ENCODE measurements at regions not wholly inside any gene's neighbourhood (a gene's known extent, or its start where the extent isn't known, plus 50 kb on each side); places are given as distances from the start of the nearest gene placed in this dataset.

- H3K36me3 ChIP-seq (replicated peaks in 1 of 2; ENCODE audit: control insufficient read depth in 2 of 2, insufficient read depth in 2 of 2, low read length in 2 of 2), result no peaks in the 10 kb centered on the region
- H2AFZ ChIP-seq (ENCODE audit: low read length), result no peak overlapping the region
- H2BK120ac ChIP-seq (ENCODE audit: low read depth, low read length), result no peak overlapping the region
- H2BK15ac ChIP-seq (ENCODE audit: low read length), result no peak overlapping the region
- H2BK12ac ChIP-seq (ENCODE audit: low read length), result no peak overlapping the region
- H3K27me3 ChIP-seq (ENCODE audit: control insufficient read depth in 3 of 3, insufficient read depth in 3 of 3, low read depth in 1 of 3, low read length in 3 of 3), result no peaks in the 10 kb centered on the region
- H3K4me1 ChIP-seq (ENCODE audit: control insufficient read depth in 2 of 2, insufficient read depth in 1 of 2, low read depth in 1 of 2, low read length in 2 of 2), result no peaks in the 10 kb centered on the region
- H2BK5ac ChIP-seq (ENCODE audit: low read length), result no peak overlapping the region
- no peak overlapping the region for H3K4ac ChIP-seq (ENCODE audit: low read length)
- H4K8ac ChIP-seq (ENCODE audit: low read depth, low read length), result no peak overlapping the region
- H3K79me1 ChIP-seq (ENCODE audit: low read depth, low read length), result no peaks in the 10 kb centered on the region
- no peak for DNase-seq (ENCODE audit: low spot score)
- H3K4me3 ChIP-seq (ENCODE audit: low read length in 2 of 2), result no peak overlapping the region
- no peak overlapping the region for H3K14ac ChIP-seq (ENCODE audit: low read length)
- no peaks in the 10 kb centered on the region for H3K9me3 ChIP-seq (replicated peaks in 1 of 2; ENCODE audit: control insufficient read depth in 2 of 2, insufficient read depth in 1 of 2, low read depth in 1 of 2, low read length in 2 of 2)
- no peak overlapping the region for H3K18ac ChIP-seq (ENCODE audit: low read length)
- H3K4me2 ChIP-seq (ENCODE audit: insufficient read depth, low read length, poor library complexity, severe bottlenecking), result no peak overlapping the region
- H2AK5ac ChIP-seq (ENCODE audit: low read depth, low read length), result no peak overlapping the region
- no peak overlapping the region for H3K23ac ChIP-seq (ENCODE audit: low read depth, low read length, poor library complexity)
- H4K91ac ChIP-seq (ENCODE audit: low read depth, low read length, poor library complexity), result no peak overlapping the region
- H3K9ac ChIP-seq (ENCODE audit: low read depth, low read length, poor library complexity), result no peak overlapping the region
- no peak overlapping the region for H3K27ac ChIP-seq (replicated peaks; ENCODE audit: low read length)
These were observed 128.5 kb downstream of the PRDM9 start for GRCh38 chr5:23635938-23636337.

GRCh38 chr5:23639326-23639725 lies 131.9 kb downstream of the PRDM9 start:
- no peaks in the 10 kb centered on the region for H3K9me3 ChIP-seq (replicated peaks in 1 of 2; ENCODE audit: control insufficient read depth in 2 of 2, insufficient read depth in 1 of 2, low read depth in 1 of 2, low read length in 2 of 2)
- H2AFZ ChIP-seq (ENCODE audit: low read length), result no peak overlapping the region
- no peaks in the 10 kb centered on the region for H3K79me1 ChIP-seq (ENCODE audit: low read depth, low read length)
- no peak overlapping the region for H3K23ac ChIP-seq (ENCODE audit: low read depth, low read length, poor library complexity)
- no peaks in the 10 kb centered on the region for H3K27me3 ChIP-seq (ENCODE audit: control insufficient read depth in 3 of 3, insufficient read depth in 3 of 3, low read depth in 1 of 3, low read length in 3 of 3)
- no peak overlapping the region for H3K4me3 ChIP-seq (ENCODE audit: low read length in 2 of 2)
- H3K27ac ChIP-seq (replicated peaks; ENCODE audit: low read length), result no peak overlapping the region
- no peaks in the 10 kb centered on the region for H3K4me1 ChIP-seq (ENCODE audit: control insufficient read depth in 2 of 2, insufficient read depth in 1 of 2, low read depth in 1 of 2, low read length in 2 of 2)
- H2AK5ac ChIP-seq (ENCODE audit: low read depth, low read length), result no peak overlapping the region
- no peaks in the 10 kb centered on the region for H3K36me3 ChIP-seq (replicated peaks in 1 of 2; ENCODE audit: control insufficient read depth in 2 of 2, insufficient read depth in 2 of 2, low read length in 2 of 2)
- DNase-seq (ENCODE audit: low spot score), result no peak
- no peak overlapping the region for H3K14ac ChIP-seq (ENCODE audit: low read length)
- no CpG with 5 or more reads among the region's 1 CpG for WGBS, 2 donors (ENCODE audit: extremely low coverage in 2 of 2, insufficient read length in 2 of 2, insufficient replicate concordance in 1 of 2)
- no peak overlapping the region for H3K9ac ChIP-seq (ENCODE audit: low read depth, low read length, poor library complexity)
- no peak overlapping the region for H2BK15ac ChIP-seq (ENCODE audit: low read length)
- no peak overlapping the region for H3K4ac ChIP-seq (ENCODE audit: low read length)
- no peak overlapping the region for H3K4me2 ChIP-seq (ENCODE audit: insufficient read depth, low read length, poor library complexity, severe bottlenecking)
- no peak overlapping the region for H2BK5ac ChIP-seq (ENCODE audit: low read length)
- H4K91ac ChIP-seq (ENCODE audit: low read depth, low read length, poor library complexity), result no peak overlapping the region
- no peak overlapping the region for H4K8ac ChIP-seq (ENCODE audit: low read depth, low read length)
- no peak overlapping the region for H2BK12ac ChIP-seq (ENCODE audit: low read length)
- no peak overlapping the region for H2BK120ac ChIP-seq (ENCODE audit: low read depth, low read length)
- no peak overlapping the region for H3K18ac ChIP-seq (ENCODE audit: low read length)

GRCh38 chr5:23648656-23649055 lies 141.2 kb downstream of the PRDM9 start:
- no peak for DNase-seq (ENCODE audit: low spot score)
- no peak overlapping the region for H2BK120ac ChIP-seq (ENCODE audit: low read depth, low read length)
- H3K36me3 ChIP-seq (replicated peaks in 1 of 2; ENCODE audit: control insufficient read depth in 2 of 2, insufficient read depth in 2 of 2, low read length in 2 of 2), result no peaks in the 10 kb centered on the region
- H3K79me1 ChIP-seq (ENCODE audit: low read depth, low read length), result no peaks in the 10 kb centered on the region
- no peak overlapping the region for H3K4me2 ChIP-seq (ENCODE audit: insufficient read depth, low read length, poor library complexity, severe bottlenecking)
- no peak overlapping the region for H2BK12ac ChIP-seq (ENCODE audit: low read length)
- H2AK5ac ChIP-seq (ENCODE audit: low read depth, low read length), result no peak overlapping the region
- H3K4ac ChIP-seq (ENCODE audit: low read length), result no peak overlapping the region
- no peak overlapping the region for H2BK15ac ChIP-seq (ENCODE audit: low read length)
- no peak overlapping the region for H3K18ac ChIP-seq (ENCODE audit: low read length)
- no peaks in the 10 kb centered on the region for H3K27me3 ChIP-seq (ENCODE audit: control insufficient read depth in 3 of 3, insufficient read depth in 3 of 3, low read depth in 1 of 3, low read length in 3 of 3)
- no peak overlapping the region for H3K4me3 ChIP-seq (ENCODE audit: low read length in 2 of 2)
- H4K91ac ChIP-seq (ENCODE audit: low read depth, low read length, poor library complexity), result no peak overlapping the region
- no CpG with 5 or more reads among the region's 1 CpG for WGBS, 2 donors (ENCODE audit: extremely low coverage in 2 of 2, insufficient read length in 2 of 2, insufficient replicate concordance in 1 of 2)
- no peak overlapping the region for H3K27ac ChIP-seq (replicated peaks; ENCODE audit: low read length)
- H4K8ac ChIP-seq (ENCODE audit: low read depth, low read length), result no peak overlapping the region
- H3K9ac ChIP-seq (ENCODE audit: low read depth, low read length, poor library complexity), result no peak overlapping the region
- no peak overlapping the region for H3K23ac ChIP-seq (ENCODE audit: low read depth, low read length, poor library complexity)
- H3K14ac ChIP-seq (ENCODE audit: low read length), result no peak overlapping the region
- no peak overlapping the region for H2AFZ ChIP-seq (ENCODE audit: low read length)
- H3K9me3 ChIP-seq (replicated peaks in 1 of 2; ENCODE audit: control insufficient read depth in 2 of 2, insufficient read depth in 1 of 2, low read depth in 1 of 2, low read length in 2 of 2), result no peaks in the 10 kb centered on the region
- no peaks in the 10 kb centered on the region for H3K4me1 ChIP-seq (ENCODE audit: control insufficient read depth in 2 of 2, insufficient read depth in 1 of 2, low read depth in 1 of 2, low read length in 2 of 2)
- no peak overlapping the region for H2BK5ac ChIP-seq (ENCODE audit: low read length)

- H3K27ac ChIP-seq (replicated peaks; ENCODE audit: low read length), result no peak overlapping the region
- no peak overlapping the region for H3K4me2 ChIP-seq (ENCODE audit: insufficient read depth, low read length, poor library complexity, severe bottlenecking)
- no peak overlapping the region for H2BK12ac ChIP-seq (ENCODE audit: low read length)
- no peak overlapping the region for H3K23ac ChIP-seq (ENCODE audit: low read depth, low read length, poor library complexity)
- no peak overlapping the region for H4K91ac ChIP-seq (ENCODE audit: low read depth, low read length, poor library complexity)
- H3K9ac ChIP-seq (ENCODE audit: low read depth, low read length, poor library complexity), result no peak overlapping the region
- WGBS, 2 donors (ENCODE audit: extremely low coverage in 2 of 2, insufficient read length in 2 of 2, insufficient replicate concordance in 1 of 2), result no CpG with 5 or more reads among the region's 4 CpGs
- H3K36me3 ChIP-seq (replicated peaks in 1 of 2; ENCODE audit: control insufficient read depth in 2 of 2, insufficient read depth in 2 of 2, low read length in 2 of 2), result no peaks in the 10 kb centered on the region
- H3K18ac ChIP-seq (ENCODE audit: low read length), result no peak overlapping the region
- H3K9me3 ChIP-seq (replicated peaks in 1 of 2; ENCODE audit: control insufficient read depth in 2 of 2, insufficient read depth in 1 of 2, low read depth in 1 of 2, low read length in 2 of 2), result no peaks in the 10 kb centered on the region
- no peaks in the 10 kb centered on the region for H3K79me1 ChIP-seq (ENCODE audit: low read depth, low read length)
- no peak overlapping the region for H4K8ac ChIP-seq (ENCODE audit: low read depth, low read length)
- H2BK15ac ChIP-seq (ENCODE audit: low read length), result no peak overlapping the region
- DNase-seq (ENCODE audit: low spot score), result no peak
- H2AK5ac ChIP-seq (ENCODE audit: low read depth, low read length), result no peak overlapping the region
- no peak overlapping the region for H3K14ac ChIP-seq (ENCODE audit: low read length)
- no peak overlapping the region for H3K4me3 ChIP-seq (ENCODE audit: low read length in 2 of 2)
- no peak overlapping the region for H3K4ac ChIP-seq (ENCODE audit: low read length)
- no peak overlapping the region for H2AFZ ChIP-seq (ENCODE audit: low read length)
- no peaks in the 10 kb centered on the region for H3K4me1 ChIP-seq (ENCODE audit: control insufficient read depth in 2 of 2, insufficient read depth in 1 of 2, low read depth in 1 of 2, low read length in 2 of 2)
- no peaks in the 10 kb centered on the region for H3K27me3 ChIP-seq (ENCODE audit: control insufficient read depth in 3 of 3, insufficient read depth in 3 of 3, low read depth in 1 of 3, low read length in 3 of 3)
- no peak overlapping the region for H2BK120ac ChIP-seq (ENCODE audit: low read depth, low read length)
- H2BK5ac ChIP-seq (ENCODE audit: low read length), result no peak overlapping the region
These were observed 142.2 kb downstream of the PRDM9 start for GRCh38 chr5:23649594-23649993.
